Suppressor macrophage treated with lipopolysaccharide for 4 hours (primary cell): ENCODE measurements at regions not wholly inside any gene's neighbourhood (a gene's known extent, or its start where the extent isn't known, plus 50 kb on each side); places are given as distances from the start of the nearest gene placed in this dataset.

Experiments
- DNase-seq: peaks from one replicate; pipeline ENCODE4 v3.0.0-alpha.2; 2020

- no peak for DNase-seq
Observed at GRCh38 chr4:54988655-54989054, 136.7 kb downstream of the KDR start.

- DNase-seq = no peak
Observed at GRCh38 chr4:54986095-54986846, 139.1 kb downstream of the KDR start.

GRCh38 chr4:54976682-54977081 is 148.7 kb downstream of the KDR start:
- no peak for DNase-seq

GRCh38 chr4:54976031-54976430 is 149.4 kb downstream of the KDR start:
- DNase-seq = no peak

- DNase-seq = no peak
Observed at GRCh38 chr4:54973784-54974183, 151.6 kb downstream of the KDR start.

- DNase-seq = peak; percentile 66
Observed at GRCh38 chr4:54971474-54971950, 153.9 kb downstream of the KDR start.

- DNase-seq = no peak
Observed at GRCh38 chr4:54967289-54967688, 158.1 kb downstream of the KDR start.

- DNase-seq = peak; percentile 44
Observed at GRCh38 chr4:54961357-54961975, 163.9 kb downstream of the KDR start.

GRCh38 chr4:54959651-54960116 is 165.7 kb downstream of the KDR start:
- no peak for DNase-seq

GRCh38 chr4:54959131-54959530 is 166.3 kb downstream of the KDR start:
- DNase-seq = no peak

- DNase-seq = no peak
Observed at GRCh38 chr4:54958236-54958635, 167.2 kb downstream of the KDR start.

GRCh38 chr4:54954656-54955388 is 170.6 kb downstream of the KDR start:
- DNase-seq = no peak

- no peak for DNase-seq
Observed at GRCh38 chr4:54946741-54947140, 178.7 kb downstream of the KDR start.

GRCh38 chr4:54945838-54946237 is 179.6 kb downstream of the KDR start:
- no peak for DNase-seq

- DNase-seq = peak; percentile 29
Observed at GRCh38 chr4:54942721-54943120, 182.7 kb downstream of the KDR start.

GRCh38 chr4:54941994-54942552 is 183.3 kb downstream of the KDR start:
- no peak for DNase-seq

- DNase-seq = no peak
Observed at GRCh38 chr4:54940996-54941865, 184.2 kb downstream of the KDR start.

- DNase-seq = no peak
Observed at GRCh38 chr4:54937501-54937900, 187.9 kb downstream of the KDR start.

- DNase-seq = no peak
Observed at GRCh38 chr4:54933579-54933978, 191.8 kb downstream of the KDR start.

- no peak for DNase-seq
Observed at GRCh38 chr4:54930226-54930625, 195.2 kb downstream of the KDR start.

- DNase-seq = no peak
Observed at GRCh38 chr4:54929459-54929858, 195.9 kb downstream of the KDR start.

- no peak for DNase-seq
Observed at GRCh38 chr4:54924891-54925290, 200.5 kb downstream of the KDR start.
